NCI-H526 treated with DMSO at 0.1 percent for 48 hours (cell line): ENCODE measurements at regions not wholly inside any gene's neighbourhood (a gene's known extent, or its start where the extent isn't known, plus 50 kb on each side); places are given as distances from the start of the nearest gene placed in this dataset.

Experiments
- DNase-seq: peaks from one replicate; lab custom pipeline; 2025; lab: John Stamatoyannopoulos, UW

- DNase-seq = no peak
These were observed 52.8 kb upstream of the VWDE start for GRCh38 chr7:12456506-12456905.

DNA sequence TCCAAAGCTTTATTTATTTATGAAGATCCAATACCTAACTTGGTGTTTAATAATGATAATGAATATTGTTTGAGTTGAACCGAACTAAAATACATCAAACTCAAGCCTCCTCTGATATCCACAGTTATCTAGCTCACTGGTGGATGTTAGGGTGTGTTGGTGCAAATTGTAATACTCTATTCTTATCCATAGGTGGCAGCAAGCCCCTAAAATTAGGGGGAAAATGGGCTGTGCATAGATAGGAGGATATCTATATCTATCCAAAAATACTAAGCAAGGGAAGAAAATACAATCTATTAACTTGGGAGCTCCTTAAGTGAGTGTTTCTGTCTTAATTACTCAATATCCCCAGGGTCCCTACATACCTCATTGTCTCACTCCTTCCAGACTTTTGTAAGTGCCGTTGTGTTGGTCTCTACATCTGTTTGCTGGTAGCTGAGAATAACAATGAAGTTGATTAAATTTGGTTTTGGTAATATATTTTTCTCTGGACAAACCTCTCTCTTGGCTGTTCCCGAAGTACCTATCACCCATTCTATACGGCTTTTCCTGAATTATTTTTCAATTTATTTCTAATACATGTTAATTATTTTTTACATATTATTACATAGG is 55.0 kb upstream of the VWDE start:
- peak; percentile 79 for DNase-seq

- no peak for DNase-seq
These were observed 64.2 kb upstream of the VWDE start for GRCh38 chr7:12467837-12468236.

- peak; percentile 94 for DNase-seq
These were observed 65.9 kb upstream of the VWDE start for GRCh38 chr7:12469568-12469967.

DNA sequence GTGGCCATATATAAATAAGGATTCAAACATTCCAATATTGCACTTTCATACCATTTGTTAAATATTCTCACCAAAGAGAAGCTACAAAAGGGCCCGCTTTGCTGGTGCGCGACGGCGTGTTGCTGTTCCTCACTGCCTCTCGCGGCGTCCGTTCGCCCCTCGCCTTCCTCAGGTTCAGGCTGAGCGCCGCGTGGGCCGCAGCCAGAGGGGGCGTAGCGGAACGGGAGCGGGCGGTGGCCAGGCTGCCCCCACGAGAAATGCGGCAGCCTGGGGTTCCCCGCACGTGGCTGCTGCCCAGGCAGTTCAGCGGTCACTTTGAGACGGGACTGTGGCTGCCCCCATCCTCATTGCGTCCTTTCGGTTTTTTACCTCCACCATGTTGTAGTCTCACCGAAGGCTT is 67.3 kb upstream of the VWDE start:
- no peak for DNase-seq

DNA sequence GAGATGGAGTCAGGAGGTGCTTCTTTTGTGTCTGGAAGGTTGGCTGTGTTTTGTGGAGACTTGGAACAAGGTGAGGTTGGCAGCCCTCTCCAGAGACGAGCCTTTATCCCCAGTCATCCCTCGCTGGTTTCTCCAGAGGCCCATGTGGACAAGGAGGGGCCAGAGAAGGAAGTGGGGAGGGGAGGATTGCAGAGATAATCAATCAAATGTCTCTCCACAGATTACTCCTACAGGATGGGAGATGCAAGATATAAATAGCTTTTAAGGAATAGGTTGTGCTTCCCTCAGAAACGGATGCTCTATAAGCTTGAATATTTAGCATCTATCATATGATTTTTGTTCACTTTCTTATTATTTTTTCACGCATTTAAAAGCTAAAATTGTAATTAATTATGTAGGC is 70.4 kb upstream of the VWDE start:
- peak; percentile 28 for DNase-seq

DNA sequence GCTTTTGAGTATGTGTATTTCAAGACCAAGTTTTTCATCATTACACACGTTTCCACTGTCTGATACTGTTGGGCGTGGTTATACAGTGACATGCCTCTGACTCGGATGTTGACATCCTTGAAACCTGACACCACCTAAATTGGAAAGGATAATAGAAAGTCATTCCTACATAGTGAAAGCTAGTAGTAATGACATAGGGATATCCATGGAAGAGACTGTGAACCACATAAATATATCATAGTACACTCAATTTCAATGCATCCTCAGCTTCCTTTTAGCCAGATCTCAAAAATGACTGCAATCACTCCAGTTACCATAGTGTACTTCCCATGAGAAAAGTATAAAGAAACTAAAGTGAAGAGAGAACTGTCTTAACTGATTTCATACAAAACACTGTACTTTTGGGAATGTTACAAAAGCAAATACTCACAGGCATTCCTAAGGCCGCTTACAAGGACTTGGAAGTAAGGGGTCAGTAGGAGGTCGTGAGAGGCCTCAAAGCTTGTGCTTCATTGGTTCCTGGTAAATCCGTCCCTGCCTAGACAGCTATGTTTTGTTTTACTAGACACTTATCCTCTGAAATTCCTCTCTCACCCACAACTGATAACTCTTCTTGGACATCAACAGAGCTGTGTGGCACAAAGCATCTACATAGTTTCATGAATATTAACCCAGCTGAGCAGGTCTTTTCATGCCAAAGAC is 71.8 kb upstream of the VWDE start:
- DNase-seq = peak; percentile 92

GRCh38 chr7:12477620-12478019 is 74.0 kb upstream of the VWDE start:
- DNase-seq = no peak

- no peak for DNase-seq
These were observed 78.1 kb upstream of the VWDE start for GRCh38 chr7:12481722-12482121.

DNA sequence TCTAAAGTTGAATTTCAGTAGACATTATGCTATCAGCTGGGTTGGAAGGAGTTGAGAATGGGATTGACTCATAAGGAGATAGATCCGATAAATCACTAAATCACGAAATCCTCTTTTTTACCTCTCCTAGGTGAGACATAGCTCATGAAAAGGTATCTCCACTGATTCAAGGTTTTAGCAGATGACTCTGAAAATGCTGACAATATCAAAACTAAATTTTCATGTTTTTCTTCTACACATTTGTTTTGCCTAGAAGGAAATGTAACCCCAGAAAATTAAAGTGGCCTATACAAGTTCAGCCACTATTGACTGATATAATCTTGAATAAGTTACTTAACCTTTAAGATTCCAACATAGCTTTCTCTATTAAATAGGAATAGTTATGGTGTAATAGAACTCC is 82.2 kb upstream of the VWDE start:
- no peak for DNase-seq

DNA sequence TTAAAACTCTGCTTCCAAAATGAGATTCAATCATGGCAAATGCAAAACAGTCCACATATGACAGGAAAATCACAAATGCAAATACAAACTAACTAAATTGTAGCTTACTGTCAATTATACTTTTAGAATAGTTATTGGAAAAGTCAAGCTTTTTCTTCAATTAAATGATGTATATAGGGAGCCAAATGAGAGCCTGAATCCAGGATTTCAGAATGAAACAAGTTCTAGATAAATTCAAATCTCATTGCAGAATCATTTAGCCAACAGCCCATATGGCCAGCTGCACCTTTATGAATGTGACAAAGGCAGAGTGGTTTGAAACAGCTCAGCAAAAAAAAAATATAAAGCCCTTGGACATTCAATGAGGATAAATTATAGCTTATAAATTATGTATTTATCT is 82.2 kb upstream of the SCIN start:
- DNase-seq = peak; percentile 84

DNA sequence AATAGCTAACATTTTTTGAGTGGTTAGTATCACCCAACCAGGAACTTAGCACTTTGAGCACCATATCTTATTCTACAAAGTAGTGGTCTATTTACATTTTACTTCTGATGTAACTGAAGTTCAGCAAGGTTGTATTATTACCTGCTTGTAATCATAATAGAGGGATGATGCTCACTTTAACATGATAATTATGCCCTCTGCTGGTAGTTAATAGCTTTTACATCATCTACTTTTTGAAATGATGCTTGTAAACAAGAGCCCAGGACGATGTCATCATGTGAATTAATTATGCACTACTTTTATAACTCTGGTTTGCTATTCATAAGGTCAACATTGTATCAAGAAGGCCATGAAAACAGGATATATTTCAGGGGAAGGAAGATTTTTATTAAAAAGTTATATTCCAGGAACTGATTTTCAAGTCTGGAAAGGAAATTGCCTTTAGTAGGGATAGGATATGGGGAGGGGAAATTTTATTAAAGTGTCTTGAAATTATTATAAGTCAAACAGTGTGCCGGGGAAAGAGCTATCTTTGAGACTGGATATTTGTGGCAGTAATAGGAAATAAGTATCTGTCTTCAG is 80.3 kb upstream of the SCIN start:
- peak; percentile 82 for DNase-seq

- no peak for DNase-seq
These were observed 79.6 kb upstream of the SCIN start for GRCh38 chr7:12490940-12491339.

GRCh38 chr7:12491526-12491925 is 79.0 kb upstream of the SCIN start:
- DNase-seq = no peak

GRCh38 chr7:12493407-12493806 is 77.1 kb upstream of the SCIN start:
- no peak for DNase-seq

DNA sequence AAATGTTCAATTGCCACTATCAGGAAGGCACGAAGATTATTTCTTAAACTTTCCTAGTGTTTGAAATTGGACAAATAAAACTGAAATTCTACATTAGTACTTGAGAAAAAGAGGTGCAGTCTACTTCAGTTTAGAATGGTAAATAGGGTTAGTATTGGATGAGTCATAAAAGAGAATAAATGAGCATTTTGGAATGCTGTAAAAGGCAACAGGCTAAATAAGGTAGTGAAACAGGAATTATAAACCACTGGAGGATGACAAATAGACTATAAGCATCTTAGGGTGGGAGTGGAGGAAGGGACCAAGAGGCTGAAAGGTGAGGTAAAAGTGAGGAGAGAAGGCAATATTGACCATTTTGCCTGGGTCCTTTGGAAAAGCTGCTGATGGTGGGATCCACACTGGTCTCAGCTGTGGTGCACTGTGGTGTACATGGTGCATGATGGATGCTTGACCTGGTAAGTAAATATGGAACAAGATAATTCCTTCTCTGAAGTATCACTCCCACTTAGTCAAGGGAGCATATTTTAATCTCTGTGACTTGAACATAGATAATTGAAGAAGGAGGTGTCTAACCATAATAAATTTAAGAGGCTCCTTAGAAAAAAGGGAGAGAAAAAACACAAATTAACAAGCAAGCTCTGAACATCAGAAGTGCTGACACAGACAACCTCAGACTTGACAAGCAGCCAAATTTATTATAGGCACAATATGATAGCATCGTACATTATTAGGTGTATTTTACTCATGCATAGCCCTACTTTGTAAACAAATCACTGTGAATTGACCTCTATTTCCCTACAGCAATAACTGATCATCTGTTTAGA is 76.4 kb upstream of the SCIN start:
- no peak for DNase-seq

DNA sequence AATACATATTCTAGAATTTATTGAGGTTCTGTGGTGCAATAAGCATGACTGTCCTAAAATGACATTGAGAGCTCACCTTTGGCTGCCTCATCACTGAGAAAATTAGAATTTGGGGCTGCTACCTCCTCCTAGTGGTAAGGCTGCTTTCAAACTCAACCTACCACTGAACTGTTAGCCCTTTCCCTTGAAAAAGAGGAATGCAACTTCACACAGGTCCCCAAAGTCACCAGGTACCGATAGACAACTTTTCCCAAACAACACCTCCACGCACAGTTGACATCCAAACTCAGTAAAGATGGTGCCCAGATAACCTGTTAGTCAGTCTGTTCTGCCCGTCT is 75.9 kb upstream of the SCIN start:
- DNase-seq = no peak

GRCh38 chr7:12496901-12497674 is 73.4 kb upstream of the SCIN start:
- DNase-seq = peak; percentile 35

DNA sequence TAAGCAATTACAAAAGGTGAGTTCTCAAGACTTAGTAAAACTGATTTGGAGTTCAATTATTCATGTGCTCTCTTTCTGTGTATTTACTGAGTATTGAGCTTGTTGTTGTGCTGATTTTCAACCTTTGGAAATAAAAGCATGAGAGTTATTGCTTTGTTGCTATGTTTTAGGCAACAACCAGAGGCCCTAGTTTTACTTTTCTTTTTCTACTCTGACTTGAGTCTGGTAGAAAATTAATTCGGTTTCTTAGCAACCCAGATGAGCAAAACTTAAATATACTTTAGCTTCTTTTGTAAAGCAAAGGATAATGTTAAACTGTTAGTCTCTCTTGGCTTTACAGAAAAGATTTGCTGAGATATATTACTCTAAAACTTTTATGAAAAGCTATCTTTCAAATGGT is 66.4 kb upstream of the SCIN start:
- DNase-seq = no peak

DNA sequence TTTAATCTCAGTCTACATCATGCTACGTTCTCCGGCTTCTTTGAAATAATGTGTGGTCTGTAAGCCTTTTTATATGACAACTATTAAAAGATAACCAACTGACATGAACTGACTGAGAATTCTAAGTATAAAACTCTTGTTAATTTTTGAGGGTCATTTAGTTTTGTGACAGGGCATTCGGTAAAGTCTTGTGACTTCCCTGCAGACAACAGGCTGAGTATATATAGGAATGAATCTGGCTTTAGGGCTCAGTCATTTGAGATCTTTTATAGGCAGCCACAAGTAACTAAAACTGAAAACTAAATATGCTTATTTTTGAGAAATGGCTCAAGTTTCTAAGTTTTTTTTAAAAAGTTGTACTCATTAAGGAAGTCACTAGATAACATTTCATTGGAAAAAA is 62.5 kb upstream of the SCIN start:
- no peak for DNase-seq

DNA sequence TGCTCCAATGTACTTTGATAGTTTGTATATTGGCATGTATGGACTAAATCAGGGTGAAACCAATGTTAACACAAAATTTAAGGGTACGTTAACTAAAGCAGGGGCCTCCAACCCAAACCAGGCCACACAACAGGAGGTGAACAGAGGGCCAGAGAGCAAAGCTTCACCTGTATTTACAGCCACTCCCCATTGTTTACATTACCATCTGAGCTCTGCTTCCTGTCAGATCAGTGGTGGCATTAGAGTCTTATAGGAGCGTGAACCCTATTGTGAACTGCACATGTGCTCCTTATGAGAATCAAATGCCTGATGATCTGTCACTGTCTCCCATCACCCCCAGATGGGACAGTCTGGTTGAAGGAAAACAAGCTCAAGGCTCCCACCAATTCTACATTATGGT is 62.0 kb upstream of the SCIN start:
- no peak for DNase-seq

- DNase-seq = no peak
These were observed 53.1 kb upstream of the SCIN start for GRCh38 chr7:12517451-12517850.
